IPS-18c (cell line): ENCODE measurements at regions not wholly inside any gene's neighbourhood (a gene's known extent, or its start where the extent isn't known, plus 50 kb on each side); places are given as distances from the start of the nearest gene placed in this dataset.
"Not testable (repeated sequence)": the region's sequence is repeated elsewhere in the genome, so short reads cannot be mapped to it uniquely, and the experiment has no call there.

Experiments used
- H3K4me3 ChIP-seq: 2 replicates; pipeline ENCODE4 v1.7.0; 2013; ENCODE audit warnings: low read depth, mild to moderate bottlenecking, low read length, moderate library complexity; ENCODE audit not compliant: insufficient read depth
- H3K9me3 ChIP-seq: one replicate; pipeline ENCODE4 v1.6.1; 2013; ENCODE audit warnings: mild to moderate bottlenecking, low read length, moderate library complexity; ENCODE audit not compliant: control insufficient read depth, insufficient read depth

DNA sequence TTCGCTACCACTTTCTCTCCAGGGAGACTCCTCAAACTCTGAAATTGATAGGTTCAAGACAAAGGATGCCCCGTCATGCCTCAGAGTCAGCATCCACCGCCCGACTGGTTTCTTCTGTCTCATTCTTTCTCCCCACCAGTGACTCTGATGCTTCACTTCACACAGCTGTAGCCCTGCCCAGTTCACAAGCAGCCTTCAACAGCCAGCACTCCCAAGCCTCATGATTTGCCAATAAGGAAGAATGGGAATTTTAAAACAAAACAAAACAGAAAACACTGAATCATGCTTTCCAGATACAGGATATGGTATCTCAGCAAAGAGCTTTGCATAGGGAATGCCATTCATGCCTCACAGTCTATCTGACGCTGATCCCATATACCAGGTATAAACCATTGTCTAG, 371.2 kb upstream of the RORB start:
- Histone ChIP-seq H3K4me3 (no peak overlapping the region), H3K9me3 (no peaks in the 10 kb centered on the region)

DNA sequence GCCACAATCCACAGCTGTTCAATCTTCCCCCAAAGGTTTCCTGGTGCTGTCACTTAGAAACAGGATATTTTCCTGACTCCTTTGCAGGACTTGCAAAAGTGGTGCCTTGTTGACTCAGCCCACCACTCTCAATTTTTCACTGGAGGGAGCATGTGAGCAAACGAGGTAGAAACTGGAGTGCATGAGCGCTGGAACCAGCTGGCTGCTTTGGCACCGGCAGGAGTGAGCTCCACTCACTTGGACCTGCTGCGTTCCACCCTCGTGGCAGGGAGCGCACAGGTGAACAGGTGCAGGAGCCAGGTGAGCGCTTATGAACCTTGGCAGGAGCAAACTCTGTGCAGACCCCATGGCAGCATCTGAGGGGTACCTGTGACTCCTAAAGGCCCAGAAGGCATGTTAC, 364.1 kb upstream of the RORB start:
- no peaks in the 10 kb centered on the region for H3K9me3 ChIP-seq
- no peak overlapping the region for H3K4me3 ChIP-seq

DNA sequence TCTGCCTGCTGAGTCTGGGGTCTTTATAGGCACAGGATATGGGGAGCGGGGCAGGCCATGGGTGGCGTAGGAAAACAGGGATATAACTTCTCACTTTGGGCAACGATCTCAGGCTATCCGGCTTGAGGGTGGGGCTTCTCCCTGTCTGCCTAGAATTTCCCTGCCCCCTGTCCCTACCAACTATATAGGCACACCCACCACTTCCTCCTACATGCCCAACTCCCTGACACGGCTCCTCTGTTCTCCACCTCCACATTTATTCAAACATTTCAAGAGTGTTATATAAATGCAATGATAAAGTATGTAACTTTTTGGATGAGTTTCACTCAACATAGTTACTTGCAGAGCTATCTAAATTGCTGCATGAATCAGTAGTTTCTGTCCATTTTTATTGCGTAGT, 363.2 kb upstream of the RORB start:
- H3K4me3 ChIP-seq, result no peak overlapping the region
- H3K9me3 ChIP-seq, result no peaks in the 10 kb centered on the region

DNA sequence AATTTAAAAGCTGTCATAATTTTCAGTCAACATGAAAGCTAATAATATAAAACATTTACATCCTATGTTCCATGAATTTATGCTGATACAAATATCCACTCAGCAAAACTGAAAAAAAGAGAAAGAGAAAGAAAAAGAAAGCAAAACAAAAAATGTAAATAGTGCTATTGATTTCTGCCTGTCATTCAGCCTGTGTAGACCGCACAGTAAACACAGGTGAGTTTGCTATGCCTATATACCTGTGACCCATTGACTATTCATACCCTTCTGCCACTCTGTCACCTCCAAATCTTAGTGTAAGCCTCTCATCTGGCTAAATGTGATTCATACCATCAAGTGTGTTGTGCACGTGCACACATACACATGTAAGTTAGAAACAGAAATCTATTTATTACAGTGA, 359.0 kb upstream of the RORB start:
- H3K4me3 ChIP-seq, result no peak overlapping the region
- no peaks in the 10 kb centered on the region for H3K9me3 ChIP-seq

DNA sequence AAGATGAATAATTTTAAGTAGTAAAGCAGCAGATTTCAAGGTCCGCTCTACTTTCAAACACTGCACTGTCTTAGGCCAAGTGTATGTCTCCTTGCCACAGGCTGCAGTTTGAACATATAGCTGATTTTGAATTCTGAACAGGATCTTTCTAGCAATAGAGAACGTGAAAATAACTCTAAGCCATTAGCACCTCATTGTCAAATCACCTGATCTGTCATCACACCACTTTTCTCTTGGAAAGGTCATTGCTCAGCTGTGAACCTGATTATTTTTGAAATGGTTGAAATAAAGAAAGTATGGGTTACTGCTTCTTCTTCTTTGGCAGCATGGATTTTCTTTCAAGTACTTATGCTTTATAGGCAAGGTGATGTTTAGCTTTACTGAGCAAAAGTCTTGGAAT, 357.0 kb upstream of the RORB start:
- Histone ChIP-seq H3K9me3 (no peaks in the 10 kb centered on the region), H3K4me3 (no peak overlapping the region)

DNA sequence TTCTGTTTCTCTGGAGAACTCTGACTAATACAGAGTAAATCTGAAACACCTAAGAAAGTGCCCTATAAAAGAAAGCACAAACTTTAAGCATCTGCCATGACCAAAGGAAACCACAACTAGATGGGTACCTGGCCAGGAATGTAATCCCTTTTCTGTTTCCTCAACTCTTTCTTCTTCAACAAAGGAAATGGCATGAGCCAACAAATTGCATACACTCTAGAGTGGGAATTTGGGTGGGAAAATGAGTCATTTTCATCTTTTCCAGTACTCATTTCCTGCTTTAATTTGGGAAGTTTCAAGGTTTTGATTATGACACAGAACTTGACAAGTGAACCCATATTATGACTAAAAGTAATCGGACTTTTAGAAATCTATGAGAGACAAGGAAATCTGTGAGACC, 349.2 kb upstream of the RORB start:
- Histone ChIP-seq H3K9me3 (peaks cover 2% of the 10 kb centered on the region), H3K4me3 (no peak overlapping the region)

DNA sequence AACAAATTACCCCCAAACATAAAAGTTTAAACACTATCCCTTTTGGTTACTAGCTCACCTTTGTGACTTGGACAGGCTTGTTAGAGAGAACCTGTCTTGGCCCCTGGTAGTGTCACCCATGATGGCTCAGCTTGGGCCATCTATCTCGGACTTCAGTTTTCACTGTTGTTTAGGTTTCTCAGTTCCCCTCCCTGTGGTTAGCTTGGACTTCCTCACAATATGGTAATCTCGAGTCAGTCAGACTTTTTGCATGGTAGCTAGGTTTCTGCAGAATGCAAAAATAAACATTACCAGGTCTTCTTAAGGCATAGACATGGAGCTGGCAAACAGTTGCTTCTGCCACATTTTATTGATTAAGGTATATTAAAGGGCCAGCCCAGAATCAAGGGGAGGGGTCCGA, 324.3 kb upstream of the RORB start:
- no peak overlapping the region for H3K4me3 ChIP-seq

DNA sequence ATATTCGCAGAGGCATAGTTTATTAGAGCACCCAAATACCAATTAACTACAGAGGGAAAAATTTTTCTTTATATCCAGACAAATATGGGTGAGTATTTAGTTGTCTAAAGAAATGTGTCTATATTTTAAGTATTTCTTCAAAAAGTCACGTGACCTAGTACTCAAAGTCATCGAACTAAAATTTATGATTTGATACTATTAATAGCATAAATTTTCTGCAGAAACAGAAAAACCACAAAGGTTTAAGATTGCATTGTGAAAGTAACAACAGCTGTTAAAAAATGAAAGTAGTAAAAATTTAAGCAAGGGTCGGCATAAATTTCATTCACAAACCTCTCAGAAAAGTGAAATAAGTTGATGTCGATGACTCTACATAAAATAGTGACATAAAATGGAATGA, 323.9 kb upstream of the RORB start:
- Histone ChIP-seq H3K9me3 (no peaks in the 10 kb centered on the region), H3K4me3 (no peak overlapping the region)

More for the DNA sequence above, 324.3 kb upstream of the RORB start:
- no peaks in the 10 kb centered on the region for H3K9me3 ChIP-seq

DNA sequence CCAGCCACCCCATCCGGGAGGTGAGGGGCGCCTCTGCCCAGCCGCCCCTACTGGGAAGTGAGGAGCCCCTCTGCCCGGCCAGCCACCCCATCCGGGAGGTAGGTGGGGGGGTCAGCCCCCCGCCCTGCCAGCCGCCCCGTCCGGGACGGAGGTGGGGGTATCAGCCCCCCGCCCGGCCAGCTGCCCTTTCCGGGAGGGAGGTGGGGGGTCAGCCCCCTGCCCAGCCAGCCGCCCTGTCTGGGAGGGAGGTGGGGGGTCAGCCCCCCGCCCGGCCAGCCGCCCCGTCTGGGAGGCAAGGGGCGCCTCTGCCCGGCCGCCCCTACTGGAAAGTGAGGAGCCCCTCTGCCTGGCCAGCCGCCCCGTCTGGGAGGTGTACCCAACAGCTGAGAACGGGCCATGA, 299.4 kb upstream of the RORB start:
- not testable (repeated sequence) for H3K9me3 ChIP-seq, H3K4me3 ChIP-seq

DNA sequence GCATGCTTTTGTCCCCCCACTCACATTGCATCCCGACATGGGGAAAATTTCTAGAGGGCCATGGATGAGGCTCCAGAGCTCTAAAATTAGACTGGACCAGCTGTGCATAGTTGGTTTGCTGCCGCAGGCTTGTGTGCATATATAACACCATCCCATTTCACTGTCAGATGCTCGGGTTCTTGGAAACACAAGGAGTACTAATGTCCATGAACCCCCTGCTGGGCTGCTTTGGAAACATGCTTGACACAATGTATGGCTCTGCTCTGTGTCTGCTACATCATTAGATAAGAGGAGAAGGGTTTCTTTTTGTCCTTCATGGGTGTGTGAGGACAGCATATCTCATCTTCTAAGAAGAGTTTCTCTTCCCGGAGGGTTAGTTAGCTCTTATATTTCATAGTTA, 292.1 kb upstream of the RORB start:
- Histone ChIP-seq H3K4me3 (no peak overlapping the region), H3K9me3 (no peaks in the 10 kb centered on the region)

DNA sequence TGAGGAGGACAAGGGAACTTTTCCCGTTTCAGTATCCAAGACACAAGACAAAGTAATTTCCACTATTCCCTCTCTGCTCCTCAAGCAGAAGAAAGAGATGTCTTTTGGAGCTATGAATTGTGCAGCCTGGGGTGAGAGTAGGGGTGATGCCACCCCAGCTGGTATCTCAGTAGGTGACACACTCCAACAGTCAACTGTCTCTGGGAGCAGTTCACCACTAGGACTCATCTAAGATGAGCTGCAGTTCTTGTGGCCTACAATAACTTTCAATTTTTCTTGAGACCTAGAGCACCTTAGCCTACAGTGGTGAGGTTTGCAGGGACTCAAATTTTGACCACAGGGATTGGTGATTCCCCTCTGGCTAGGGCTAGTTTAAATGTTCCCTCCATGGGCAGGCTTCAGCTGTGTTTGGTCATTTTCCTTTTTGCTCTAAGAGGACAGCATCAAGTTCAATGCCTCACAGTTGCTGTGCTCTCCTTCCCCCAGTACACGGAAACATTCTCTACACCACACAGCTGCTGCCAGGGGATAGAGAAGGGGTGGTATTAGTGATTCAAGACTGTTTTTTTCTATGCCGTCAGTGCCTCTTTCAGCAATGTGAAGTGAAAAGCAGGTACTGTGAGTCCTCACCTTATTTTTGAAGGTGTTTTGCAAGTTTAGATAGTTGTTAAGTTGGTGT, 278.6 kb upstream of the RORB start:
- no peak overlapping the region for H3K4me3 ChIP-seq
- no peaks in the 10 kb centered on the region for H3K9me3 ChIP-seq

DNA sequence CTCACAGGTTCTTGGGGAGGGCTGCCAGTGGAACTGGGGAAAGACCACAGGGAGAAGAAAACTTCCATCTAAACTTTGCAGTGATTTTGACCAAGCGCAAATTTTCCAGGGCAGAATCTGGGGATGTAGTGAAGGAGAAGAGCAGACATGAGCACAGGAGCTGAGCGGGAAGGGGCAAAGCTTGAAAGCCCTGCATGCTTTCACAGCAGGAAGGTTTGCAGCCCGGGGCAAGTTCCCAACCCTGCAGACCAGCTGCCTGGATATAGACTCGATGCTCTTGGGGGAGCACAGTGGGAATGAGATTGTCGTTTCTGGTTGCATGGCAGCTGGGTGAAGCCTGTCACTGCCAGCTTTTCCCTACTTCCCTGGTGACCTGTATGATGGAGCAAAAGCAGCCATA, 276.8 kb upstream of the RORB start:
- Histone ChIP-seq H3K9me3 (no peaks in the 10 kb centered on the region), H3K4me3 (no peak overlapping the region)

DNA sequence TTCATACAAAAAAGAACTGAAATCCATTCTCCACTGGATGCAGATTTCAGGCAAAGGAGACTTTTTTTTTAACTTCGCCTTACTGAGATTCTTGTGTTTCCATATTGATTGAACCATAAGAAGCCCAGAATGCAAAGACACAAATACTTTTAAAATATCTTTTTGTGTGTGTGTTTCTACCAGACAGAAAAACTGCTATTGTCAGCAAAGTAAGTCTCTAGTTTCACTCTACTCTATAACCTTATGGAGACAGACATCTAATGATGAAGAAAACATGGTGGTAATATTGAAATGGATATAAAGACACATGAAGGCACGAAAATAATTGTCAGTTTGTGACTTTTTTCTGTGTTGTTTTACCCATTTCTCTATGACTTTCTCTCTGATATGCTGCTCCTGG, 260.3 kb upstream of the RORB start:
- no peaks in the 10 kb centered on the region for H3K9me3 ChIP-seq
- H3K4me3 ChIP-seq, result no peak overlapping the region

DNA sequence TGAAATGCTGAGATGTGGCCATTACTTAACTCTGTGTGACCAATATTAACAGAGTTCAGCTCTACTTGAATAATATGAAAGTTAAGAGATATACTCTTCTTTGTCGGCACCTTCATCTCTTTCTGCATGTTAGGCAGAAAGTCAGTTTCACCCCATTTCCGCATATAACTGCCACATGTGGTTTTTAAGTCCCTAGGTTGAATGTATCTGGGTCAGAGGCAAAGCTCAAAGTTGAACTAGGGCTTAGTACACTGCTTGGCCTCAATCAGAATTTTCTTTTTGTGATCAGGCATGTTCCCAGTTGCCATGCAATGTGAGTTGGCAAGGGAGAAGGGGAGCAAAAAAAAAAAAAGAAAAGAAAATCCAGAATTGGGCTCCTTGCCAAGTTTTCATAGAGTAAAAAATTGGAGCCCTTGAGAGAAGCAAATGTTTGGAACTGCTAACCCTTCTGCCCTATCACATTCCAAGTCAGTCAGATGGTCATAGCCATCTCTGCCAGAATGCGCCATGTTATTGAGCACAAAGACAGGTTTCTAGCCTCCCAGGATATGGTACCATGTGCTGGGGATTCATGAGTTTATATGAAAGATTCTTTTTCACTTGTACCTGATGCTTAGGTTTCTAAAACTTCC, 251.2 kb upstream of the RORB start:
- Histone ChIP-seq H3K4me3 (no peak overlapping the region), H3K9me3 (no peaks in the 10 kb centered on the region)

DNA sequence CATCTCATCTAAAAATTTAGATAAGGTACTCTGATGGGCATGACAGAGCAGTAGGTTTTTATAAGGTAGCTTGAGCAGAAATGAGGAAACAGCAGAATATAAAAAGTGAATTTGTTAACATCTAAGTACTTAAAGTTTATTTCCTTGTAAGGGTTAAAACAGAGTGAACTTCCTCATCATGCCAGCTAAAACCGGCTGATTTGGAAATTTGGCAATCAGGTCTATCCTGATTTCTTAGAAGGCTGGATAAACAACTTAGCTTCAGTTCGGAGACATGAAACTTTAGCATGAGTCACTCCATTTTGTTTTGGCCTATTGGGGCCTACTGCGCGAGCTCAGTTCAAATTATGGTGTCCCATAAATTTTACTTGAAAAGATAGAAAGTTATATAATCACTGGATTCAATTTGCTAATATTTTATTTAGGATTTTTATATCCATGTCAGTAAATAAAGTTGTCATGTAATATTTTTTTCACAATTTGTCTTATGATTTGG, 241.6 kb upstream of the RORB start:
- H3K9me3 ChIP-seq, result no peaks in the 10 kb centered on the region
- H3K4me3 ChIP-seq, result no peak overlapping the region

DNA sequence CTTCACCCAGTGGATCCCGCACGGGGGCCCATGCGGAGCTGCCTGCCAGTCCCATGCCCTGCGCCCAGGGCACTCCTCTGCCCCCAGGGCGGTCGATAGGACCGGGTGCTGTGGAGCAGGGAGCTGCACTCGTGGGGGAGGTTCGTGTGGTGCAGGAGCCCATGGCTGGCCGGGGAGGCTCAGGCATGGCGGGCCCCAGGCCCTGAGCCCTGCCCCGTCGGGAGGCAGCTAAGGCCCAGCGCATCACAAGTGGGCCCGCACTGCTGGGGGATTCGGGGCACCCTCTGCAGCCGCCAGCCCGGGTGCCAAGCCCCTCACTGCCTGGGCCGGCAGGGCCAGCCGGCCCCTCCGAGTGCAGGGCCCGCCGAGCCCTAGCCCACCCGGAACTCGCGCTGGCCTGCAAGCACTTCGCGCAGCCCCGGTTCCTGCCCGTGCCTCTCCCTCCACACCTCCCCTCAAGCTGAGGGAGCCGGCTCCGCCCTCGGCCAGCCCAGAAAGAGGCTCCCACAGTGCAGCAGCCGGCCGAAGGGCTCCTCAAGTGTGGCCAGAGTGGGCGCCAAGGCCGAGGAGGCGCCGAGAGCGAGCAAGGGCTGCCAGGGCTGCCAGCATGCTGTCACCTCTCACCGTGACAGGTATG, 221.1 kb upstream of the RORB start:
- no peak overlapping the region for H3K4me3 ChIP-seq

DNA sequence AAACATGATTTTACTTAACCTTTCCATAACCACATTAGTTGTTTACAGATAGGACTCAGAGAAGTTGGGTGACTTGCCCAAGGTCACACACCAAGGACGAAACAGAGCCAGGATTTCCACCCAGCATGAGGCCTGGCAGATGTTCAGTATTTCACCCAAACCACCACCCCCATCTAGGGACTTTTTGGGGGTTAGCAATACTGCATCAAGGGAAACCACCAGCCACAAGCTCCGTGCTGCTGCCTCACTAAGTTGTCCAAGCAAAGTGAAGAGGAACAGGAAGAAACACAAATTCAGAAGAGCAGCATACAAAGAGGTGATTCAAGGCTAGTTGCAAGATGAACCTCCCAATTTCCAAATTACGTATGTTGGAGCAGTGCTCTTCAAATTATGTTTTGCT, 219.6 kb upstream of the RORB start:
- H3K4me3 ChIP-seq, result no peak overlapping the region
- H3K9me3 ChIP-seq, result peaks cover 2% of the 10 kb centered on the region

More for the DNA sequence above, 221.1 kb upstream of the RORB start:
- H3K9me3 ChIP-seq, result peaks cover 2% of the 10 kb centered on the region

DNA sequence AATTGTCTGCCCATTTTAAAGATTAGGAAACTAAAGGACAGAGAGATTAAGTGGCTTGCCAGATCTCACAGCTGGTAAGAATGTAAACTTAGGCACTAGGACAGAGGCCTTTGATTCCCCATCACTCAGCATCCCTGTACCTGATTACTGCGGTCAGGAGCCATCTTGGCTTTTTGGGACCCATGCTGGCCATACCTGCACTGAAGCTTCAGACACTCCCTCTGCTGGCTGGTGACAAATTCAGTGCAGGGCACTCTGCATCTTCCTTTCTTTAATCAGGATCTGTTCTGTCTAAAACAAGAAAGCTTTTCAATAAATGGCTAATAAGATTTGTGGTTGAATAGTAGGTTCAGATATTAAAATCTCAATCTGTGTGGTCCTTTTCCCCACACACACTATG, 215.5 kb upstream of the RORB start:
- peaks cover 2% of the 10 kb centered on the region for H3K9me3 ChIP-seq
- no peak overlapping the region for H3K4me3 ChIP-seq
